Stomach (tissue), 8 donors: ENCODE measurements at regions not wholly inside any gene's neighbourhood (a gene's known extent, or its start where the extent isn't known, plus 50 kb on each side); places are given as distances from the start of the nearest gene placed in this dataset.

Experiments
- DNase-seq, 2 donors: peaks; one replicate each; pipeline versions ENCODE4 v3.0.0 to v3.0.0-alpha.2; 2013 to 2019
- H3K27ac ChIP-seq, 5 donors: fragments of 200-600 bp in 4 of 5; sonication (generic) in 4 of 5; one replicate each; pipeline ENCODE4 v1.5.1; 2013 to 2019; ENCODE audit warnings: mild to moderate bottlenecking in 1 of 5, moderate library complexity in 1 of 5
- H3K27me3 ChIP-seq, 3 donors: fragments of 200-600 bp; sonication (generic); one replicate each; pipeline ENCODE4 v1.5.1; 2017 to 2019; ENCODE audit warnings: mixed run types in 1 of 3
- H3K36me3 ChIP-seq, 4 donors: fragments of 200-600 bp; sonication (generic); 1 replicate in 3 of 4; 2 replicates in 1 of 4; pipeline ENCODE4 v1.5.1; 2016 to 2019
- H3K4me1 ChIP-seq, 4 donors: fragments of 200-600 bp; sonication (generic); one replicate each; pipeline ENCODE4 v1.5.1; 2016 to 2019
- H3K4me3 ChIP-seq, 4 donors: fragments of 200-600 bp; sonication (generic) in 3 of 4; one replicate each; pipeline ENCODE4 v1.5.1; 2016 to 2019; ENCODE audit warnings: mild to moderate bottlenecking in 1 of 4
- H3K9me3 ChIP-seq, 4 donors: fragments of 200-600 bp; sonication (generic); one replicate each; pipeline ENCODE4 v1.5.1; 2016 to 2019
- EP300 ChIP-seq: sonication (generic); formaldehyde crosslinking; IDR thresholded peaks from one replicate; pipeline ENCODE4 v1.6.1; 2017; ENCODE audit warnings: antibody characterized with exemption
- POLR2A ChIP-seq, 4 donors: fragments of 450-650 bp; IDR thresholded peaks; one replicate each; pipeline ENCODE4 v1.6.1; 2016; ENCODE audit warnings: antibody characterized with exemption in 4 of 4, control low read depth in 2 of 4, mild to moderate bottlenecking in 1 of 4, moderate library complexity in 1 of 4
- POLR2AphosphoS5 ChIP-seq, 3 donors: sonication (generic); formaldehyde crosslinking; IDR thresholded peaks; one replicate each; pipeline ENCODE4 v1.6.1; 2016; ENCODE audit warnings: antibody characterized with exemption in 3 of 3
- WGBS, 5 donors: extraction: QIAGEN DNeasy Blood & Tissue Kit in 3 of 5; methylation state at CpG; one replicate each; pipeline versions ENCODE4 v1.1.5 to v1.1.7; 2013 to 2018; 5-methylcytosine and 5-hydroxymethylcytosine counted together
- intact Hi-C: fragments of 100-400 bp; cut with DNase I; formaldehyde crosslinking; loops from one replicate; pipeline ENCODE4 v1.15.1; 2023; ENCODE audit warnings: low total_unique reads
- TF ChIP-seq, protein P1 (sequence below), 7 experiments: fragments of 450-650 bp in 4 of 7; fragments of 200-600 bp in 3 of 7; sonication (generic) in 3 of 7; IDR thresholded peaks; one replicate each; pipeline ENCODE4 v1.5.1; 2016 to 2019; ENCODE audit warnings: antibody characterized with exemption in 7 of 7, control low read depth in 2 of 7, mild to moderate bottlenecking in 1 of 7
- donor health status: healthy with polysubstance abuse.
- donor health status: Bipolar disorder and iron deficiency.
- donor health status: healthy.

DNA sequence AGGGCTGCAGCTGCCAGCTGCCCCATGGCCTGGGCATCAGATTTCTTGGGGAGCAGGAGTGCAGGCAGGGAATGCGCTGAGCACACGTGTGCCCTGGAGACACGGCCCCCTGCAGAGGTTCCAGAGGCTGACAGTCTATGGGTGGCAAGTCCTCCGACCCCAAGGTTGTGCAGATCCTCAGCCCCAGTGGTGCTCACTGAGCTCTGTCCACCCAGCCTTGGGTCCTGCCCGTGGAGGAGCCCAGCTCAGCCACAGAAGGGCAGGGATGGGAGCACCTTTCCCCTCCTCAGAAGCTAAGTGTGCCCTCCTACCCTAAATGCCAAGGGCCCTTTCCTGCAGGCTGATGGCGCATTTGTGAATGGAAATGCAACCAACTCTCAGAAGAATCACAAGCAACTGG, 341.0 kb downstream of the IRX2 start:
- H3K27ac ChIP-seq = no peak overlapping the region
- H3K9me3 ChIP-seq = no peaks in the 10 kb centered on the region
- H3K4me1 ChIP-seq = no peaks in the 10 kb centered on the region
- DNase-seq = no peak
- intact Hi-C loops = no loop called here
- H3K36me3 ChIP-seq = no peaks in the 10 kb centered on the region
- no peak overlapping the region for H3K4me3 ChIP-seq
- no peak for TF ChIP-seq EP300
- TF ChIP-seq POLR2A (IDR thresholded peaks at IDR 0.05) = no peak
- TF ChIP-seq POLR2AphosphoS5 (IDR thresholded peaks at IDR 0.05) = no peak
- TF ChIP-seq, protein P1, sequence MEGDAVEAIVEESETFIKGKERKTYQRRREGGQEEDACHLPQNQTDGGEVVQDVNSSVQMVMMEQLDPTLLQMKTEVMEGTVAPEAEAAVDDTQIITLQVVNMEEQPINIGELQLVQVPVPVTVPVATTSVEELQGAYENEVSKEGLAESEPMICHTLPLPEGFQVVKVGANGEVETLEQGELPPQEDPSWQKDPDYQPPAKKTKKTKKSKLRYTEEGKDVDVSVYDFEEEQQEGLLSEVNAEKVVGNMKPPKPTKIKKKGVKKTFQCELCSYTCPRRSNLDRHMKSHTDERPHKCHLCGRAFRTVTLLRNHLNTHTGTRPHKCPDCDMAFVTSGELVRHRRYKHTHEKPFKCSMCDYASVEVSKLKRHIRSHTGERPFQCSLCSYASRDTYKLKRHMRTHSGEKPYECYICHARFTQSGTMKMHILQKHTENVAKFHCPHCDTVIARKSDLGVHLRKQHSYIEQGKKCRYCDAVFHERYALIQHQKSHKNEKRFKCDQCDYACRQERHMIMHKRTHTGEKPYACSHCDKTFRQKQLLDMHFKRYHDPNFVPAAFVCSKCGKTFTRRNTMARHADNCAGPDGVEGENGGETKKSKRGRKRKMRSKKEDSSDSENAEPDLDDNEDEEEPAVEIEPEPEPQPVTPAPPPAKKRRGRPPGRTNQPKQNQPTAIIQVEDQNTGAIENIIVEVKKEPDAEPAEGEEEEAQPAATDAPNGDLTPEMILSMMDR (IDR thresholded peaks at IDR 0.05) = no peak
- peaks cover 0 to 4% (median 0%) of the 10 kb centered on the region in 3 donors for H3K27me3 ChIP-seq
- WGBS, 5 donors = 69 to 85% (median 78%) methylated on average over 3 to 6 of the region's 6 CpGs

DNA sequence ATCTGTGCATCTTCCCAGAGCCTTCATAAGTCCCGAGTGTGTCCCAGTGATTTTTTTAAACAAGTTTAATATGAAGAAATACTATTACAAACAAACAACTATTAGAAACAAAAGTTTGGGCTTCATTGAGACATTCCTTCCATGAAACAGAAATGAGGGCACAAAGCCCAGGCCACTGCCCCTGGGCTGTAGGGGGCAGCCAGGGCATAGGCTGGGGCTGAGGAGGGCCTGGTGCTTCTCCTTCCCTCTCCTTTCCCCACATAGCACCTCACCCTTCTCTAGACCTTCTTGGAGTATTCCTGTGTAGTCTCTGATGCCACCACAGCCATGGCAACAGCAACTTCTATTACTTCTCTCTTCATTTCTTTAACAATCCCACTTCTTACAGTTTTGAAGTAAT, 348.2 kb downstream of the IRX2 start:
- intact Hi-C loops = no loop called here
- Histone ChIP-seq H3K4me3 (no peak overlapping the region), H3K9me3 (no peaks in the 10 kb centered on the region), H3K27ac (no peak overlapping the region), H3K36me3 (no peaks in the 10 kb centered on the region), H3K27me3 (no peaks in the 10 kb centered on the region), H3K4me1 (no peaks in the 10 kb centered on the region)
- TF ChIP-seq EP300 (no peak), POLR2AphosphoS5 (IDR thresholded peaks at IDR 0.05) (no peak), POLR2A (IDR thresholded peaks at IDR 0.05) (no peak)
- TF ChIP-seq, protein P1 (IDR thresholded peaks at IDR 0.05) = no peak
- no peak for DNase-seq
- WGBS, 5 donors = 32 to 59% (median 35%) methylated on average over 1 of the region's 1 CpG

DNA sequence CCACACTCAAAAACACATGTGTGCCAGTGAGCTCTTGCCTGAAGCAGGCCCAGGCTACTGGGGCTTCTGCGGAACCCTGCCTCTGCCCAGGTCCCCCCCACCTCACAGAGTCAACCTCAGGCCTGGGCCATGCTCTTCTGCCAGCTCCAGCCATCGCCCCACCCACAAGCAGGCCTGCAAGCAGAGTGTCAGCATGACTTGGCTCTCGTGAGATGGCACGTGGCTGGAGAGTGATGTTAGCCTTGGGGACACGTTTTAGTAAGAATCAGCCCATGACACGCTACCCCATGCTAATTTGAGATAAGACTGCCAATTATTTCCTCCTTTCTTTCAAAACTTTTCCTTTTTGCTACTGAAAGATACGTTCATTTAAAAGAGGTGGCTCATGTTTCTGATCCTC, 351.7 kb downstream of the IRX2 start:
- H3K27ac ChIP-seq = no peak overlapping the region
- no peaks in the 10 kb centered on the region for H3K9me3 ChIP-seq
- no peaks in the 10 kb centered on the region for H3K4me1 ChIP-seq
- 57 to 73% (median 61%) methylated on average over 7 of the region's 7 CpGs for WGBS, 5 donors
- no peak for DNase-seq
- no peak overlapping the region for H3K4me3 ChIP-seq
- intact Hi-C loops = no loop called here
- no peaks in the 10 kb centered on the region for H3K36me3 ChIP-seq
- no peaks in the 10 kb centered on the region for H3K27me3 ChIP-seq
- TF ChIP-seq POLR2AphosphoS5 (IDR thresholded peaks at IDR 0.05) (no peak), POLR2A (IDR thresholded peaks at IDR 0.05) (no peak)

DNA sequence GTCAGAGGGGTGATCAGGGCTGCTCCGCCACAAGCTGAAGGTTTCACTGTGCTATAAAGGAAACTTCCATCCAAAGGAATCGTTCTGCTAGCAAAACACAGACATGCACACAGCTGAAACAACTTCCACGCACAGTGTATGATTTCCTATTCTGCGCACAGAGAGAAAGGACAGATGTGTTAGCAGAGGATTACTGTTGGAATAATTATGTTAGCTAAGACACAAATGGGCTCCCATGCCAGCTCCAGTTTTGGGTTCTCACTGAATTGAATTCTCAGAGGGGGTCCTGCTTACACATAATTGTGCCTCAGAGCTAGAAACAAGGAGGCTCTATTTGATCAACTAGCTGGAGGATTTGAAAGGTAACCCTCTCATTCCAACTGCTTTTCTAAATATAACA, 352.4 kb downstream of the IRX2 start:
- Histone ChIP-seq H3K27ac (no peak overlapping the region), H3K9me3 (no peaks in the 10 kb centered on the region), H3K27me3 (no peaks in the 10 kb centered on the region), H3K4me3 (no peak overlapping the region), H3K36me3 (no peaks in the 10 kb centered on the region), H3K4me1 (no peaks in the 10 kb centered on the region)
- DNase-seq = no peak
- intact Hi-C loops = no loop called here
- no peak for TF ChIP-seq POLR2A (IDR thresholded peaks at IDR 0.05)
- no peak for TF ChIP-seq EP300
- TF ChIP-seq, protein P1 (IDR thresholded peaks at IDR 0.05) = no peak
- TF ChIP-seq POLR2AphosphoS5 (IDR thresholded peaks at IDR 0.05) = no peak
- WGBS, 5 donors = 56 to 78% (median 69%) methylated on average over 4 of the region's 4 CpGs

DNA sequence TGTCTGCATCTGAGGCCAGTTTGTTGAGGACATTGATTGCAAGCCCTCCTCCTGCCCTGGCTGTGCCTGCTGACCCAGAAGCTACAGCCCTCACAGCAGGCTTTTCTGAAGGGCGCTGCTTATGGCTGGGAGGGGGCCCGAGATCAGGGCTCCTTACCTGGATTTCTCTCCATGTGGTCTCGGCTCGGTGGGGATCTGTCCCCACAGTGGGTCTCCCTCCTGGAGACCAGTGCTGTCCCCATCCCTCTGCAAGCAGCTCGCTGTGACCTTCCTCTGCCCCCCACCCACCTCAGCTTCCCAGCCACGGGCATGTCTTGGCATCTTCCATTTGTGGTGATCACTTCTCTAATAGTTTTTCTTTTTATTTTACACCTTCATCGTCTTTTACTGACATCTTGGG, 357.9 kb downstream of the IRX2 start:
- no peak for TF ChIP-seq POLR2A (IDR thresholded peaks at IDR 0.05)
- no peak overlapping the region for H3K4me3 ChIP-seq
- DNase-seq = no peak
- H3K4me1 ChIP-seq = no peaks in the 10 kb centered on the region
- 73 to 83% (median 76%) methylated on average over 6 to 7 of the region's 7 CpGs for WGBS, 5 donors
- H3K36me3 ChIP-seq = no peaks in the 10 kb centered on the region
- H3K27me3 ChIP-seq = peaks cover 0 to 4% (median 0%) of the 10 kb centered on the region in 3 donors
- no peaks in the 10 kb centered on the region for H3K9me3 ChIP-seq
- intact Hi-C loops = no loop called here
- H3K27ac ChIP-seq = no peak overlapping the region
